H9 (cell line): ENCODE measurements at regions not wholly inside any gene's neighbourhood (a gene's known extent, or its start where the extent isn't known, plus 50 kb on each side); places are given as distances from the start of the nearest gene placed in this dataset.

Experiments
- DNase-seq: peaks from one replicate; pipeline ENCODE4 v3.0.0-alpha.2; 2017
- H2AFZ ChIP-seq: one replicate; pipeline ENCODE4 v1.6.1; 2013; ENCODE audit warnings: mild to moderate bottlenecking, low read length, control low read depth, moderate library complexity
- H2AK5ac ChIP-seq: 2 replicates; pipeline ENCODE4 v1.6.1; 2013; ENCODE audit warnings: low read length, control low read depth, mixed read lengths; ENCODE audit not compliant: insufficient read length
- H2BK120ac ChIP-seq: one replicate; pipeline ENCODE4 v1.6.1; 2013; ENCODE audit warnings: low read depth, mild to moderate bottlenecking, low read length, control low read depth, inconsistent platforms; ENCODE audit not compliant: poor library complexity, severe bottlenecking
- H2BK12ac ChIP-seq: 2 replicates; pipeline ENCODE4 v1.6.1; 2013; ENCODE audit warnings: low read length, control low read depth, mixed read lengths, low read depth; ENCODE audit not compliant: insufficient read length
- H2BK15ac ChIP-seq: 2 replicates; pipeline ENCODE4 v1.6.1; 2013; ENCODE audit warnings: low read depth, low read length, control low read depth
- H2BK20ac ChIP-seq: one replicate; pipeline ENCODE4 v1.6.1; 2013; ENCODE audit warnings: low read depth, mild to moderate bottlenecking, low read length, control low read depth, inconsistent platforms; ENCODE audit not compliant: poor library complexity, severe bottlenecking
- H2BK5ac ChIP-seq: 2 replicates; pipeline ENCODE4 v1.6.1; 2013; ENCODE audit warnings: low read length, control low read depth, mixed read lengths; ENCODE audit not compliant: insufficient read length
- H3K14ac ChIP-seq: 2 replicates; pipeline ENCODE4 v1.6.1; 2013; ENCODE audit warnings: low read length, control low read depth; ENCODE audit not compliant: insufficient read depth
- H3K18ac ChIP-seq: 2 replicates; pipeline ENCODE4 v1.6.1; 2013; ENCODE audit warnings: low read depth, mild to moderate bottlenecking, mixed read lengths, low read length, control low read depth; ENCODE audit not compliant: insufficient read length
- H3K23ac ChIP-seq: 2 replicates; pipeline ENCODE4 v1.6.1; 2013; ENCODE audit warnings: low read length, control low read depth, mixed read lengths, low read depth; ENCODE audit not compliant: insufficient read length
- H3K23me2 ChIP-seq: 2 replicates; pipeline ENCODE4 v1.6.1; 2013; ENCODE audit warnings: low read depth, mild to moderate bottlenecking, mixed read lengths, low read length, control low read depth; ENCODE audit not compliant: insufficient read length, poor library complexity, severe bottlenecking
- H3K27ac ChIP-seq: 2 replicates; pipeline ENCODE4 v1.5.1; 2013; ENCODE audit warnings: low read length, control low read depth, mixed read lengths, low read depth; ENCODE audit not compliant: insufficient read length
- H3K27me3 ChIP-seq: 2 replicates; pipeline ENCODE4 v1.6.1; 2013; ENCODE audit warnings: low read length, control low read depth, inconsistent platforms; ENCODE audit not compliant: insufficient read depth
- H3K4ac ChIP-seq: 2 replicates; pipeline ENCODE4 v1.6.1; 2013; ENCODE audit warnings: low read depth, mild to moderate bottlenecking, control low read depth, inconsistent platforms, low read length, moderate library complexity
- H3K4me1 ChIP-seq: 2 replicates; pipeline ENCODE4 v1.6.1; 2013; ENCODE audit warnings: low read length, control low read depth, inconsistent platforms; ENCODE audit not compliant: insufficient read depth
- H3K4me2 ChIP-seq: 2 replicates; pipeline ENCODE4 v1.6.1; 2013; ENCODE audit warnings: low read length, control low read depth, mixed read lengths; ENCODE audit not compliant: insufficient read length, insufficient read depth
- H3K56ac ChIP-seq: 2 replicates; pipeline ENCODE4 v1.6.1; 2013; ENCODE audit warnings: low read depth, mild to moderate bottlenecking, mixed read lengths, low read length, control low read depth; ENCODE audit not compliant: insufficient read length
- H3K79me1 ChIP-seq: 2 replicates; pipeline ENCODE4 v1.6.1; 2013; ENCODE audit warnings: low read depth, mild to moderate bottlenecking, moderate library complexity, low read length, control low read depth, inconsistent platforms; ENCODE audit not compliant: insufficient read depth, poor library complexity, severe bottlenecking
- H3K79me2 ChIP-seq: 2 replicates; pipeline ENCODE4 v1.6.1; 2013; ENCODE audit warnings: low read length, control low read depth, inconsistent platforms; ENCODE audit not compliant: insufficient read depth
- H3K9ac ChIP-seq: 2 replicates; pipeline ENCODE4 v1.6.1; 2013; ENCODE audit warnings: low read length, control low read depth, mixed read lengths; ENCODE audit not compliant: insufficient read length; ENCODE audit errors: extremely low read depth
- H3K9me3 ChIP-seq: one replicate; pipeline ENCODE4 v1.6.1; 2013; ENCODE audit warnings: low read depth, low read length, inconsistent platforms; ENCODE audit not compliant: control insufficient read depth
- H3T11ph ChIP-seq: one replicate; pipeline ENCODE4 v1.6.1; 2013; ENCODE audit warnings: mild to moderate bottlenecking, low read length, control low read depth, inconsistent platforms
- H4K20me1 ChIP-seq: one replicate; pipeline ENCODE4 v1.6.1; 2013; ENCODE audit not compliant: control insufficient read depth, insufficient read length, insufficient read depth
- H4K5ac ChIP-seq: 2 replicates; pipeline ENCODE4 v1.6.1; 2013; ENCODE audit warnings: low read depth, mild to moderate bottlenecking, mixed read lengths, low read length, control low read depth; ENCODE audit not compliant: insufficient read length
- H4K8ac ChIP-seq: replicated peaks from 2 replicates; pipeline ENCODE4 v1.6.1; 2013; ENCODE audit warnings: low read length, control low read depth, mixed read lengths, low read depth; ENCODE audit not compliant: insufficient read length
- H4K91ac ChIP-seq: 2 replicates; pipeline ENCODE4 v1.6.1; 2013; ENCODE audit warnings: low read depth, mild to moderate bottlenecking, moderate library complexity, mixed read lengths, low read length, control low read depth; ENCODE audit not compliant: insufficient read length
- H3K27ac Mint-ChIP-seq, 3 experiments: 2 replicates in 2 of 3; 3 replicates in 1 of 3; pipeline ENCODE4 v1.8.0; 2020 to 2021; ENCODE audit warnings: mixed read lengths in 3 of 3, mild to moderate bottlenecking in 1 of 3, moderate library complexity in 1 of 3
- H3K27me3 Mint-ChIP-seq: 2 replicates; pipeline ENCODE4 v1.8.0; 2021; ENCODE audit warnings: low read depth, mild to moderate bottlenecking, moderate library complexity, mixed read lengths
- H3K36me3 Mint-ChIP-seq, 3 experiments: 2 replicates in 2 of 3; 3 replicates in 1 of 3; pipeline ENCODE4 v1.8.0; 2020 to 2021; ENCODE audit warnings: low read depth in 3 of 3, mixed read lengths in 3 of 3; ENCODE audit not compliant: insufficient read depth in 1 of 3
- H3K4me1 Mint-ChIP-seq, 2 experiments: 2 replicates each; pipeline ENCODE4 v1.8.0; 2020; ENCODE audit warnings: mixed read lengths in 2 of 2
- H3K4me3 Mint-ChIP-seq, 2 experiments: 2 replicates in 1 of 2; 3 replicates in 1 of 2; pipeline ENCODE4 v1.8.0; 2020 to 2021; ENCODE audit warnings: mild to moderate bottlenecking in 2 of 2, mixed read lengths in 2 of 2, moderate library complexity in 1 of 2
- H3K9me3 Mint-ChIP-seq, 2 experiments: 2 replicates in 1 of 2; 3 replicates in 1 of 2; pipeline ENCODE4 v1.8.0; 2020; ENCODE audit warnings: mild to moderate bottlenecking in 2 of 2, mixed read lengths in 2 of 2, moderate library complexity in 1 of 2
- CTCF ChIP-seq: fragments of 200-600 bp; sonication (generic); conservative IDR thresholded peaks from 3 replicates; pipeline ENCODE4 v1.8.0; 2021; ENCODE audit warnings: antibody characterized with exemption, mild to moderate bottlenecking
- WGBS: extraction: QIAGEN DNeasy Blood & Tissue Kit; methylation state at CpG from one replicate; pipeline ENCODE4 v1.1.7; 2013; ENCODE audit warnings: missing lambda C conversion rate, low lambda C conversion rate, mixed read lengths; ENCODE audit not compliant: insufficient read length; ENCODE audit errors: extremely low coverage; 5-methylcytosine and 5-hydroxymethylcytosine counted together

- H4K91ac ChIP-seq = no peak overlapping the region
- no peak overlapping the region for H2BK120ac ChIP-seq
- H3T11ph ChIP-seq = no peak overlapping the region
- TF ChIP-seq CTCF = no peak
- Mint-ChIP-seq H3K36me3 (peaks cover 4 to 24% (median 14%) of the 10 kb centered on the region in 3 experiments), H3K27ac (no peak overlapping the region), H3K4me1 (peaks cover 10 to 13% of the 10 kb centered on the region in 2 experiments), H3K4me3 (no peak overlapping the region), H3K9me3 (peaks cover 24% of the 10 kb centered on the region in 2 experiments), H3K27me3 (peaks cover 1% of the 10 kb centered on the region; the same call in 1 of the 2 replicates)
- H3K4me1 ChIP-seq = peaks cover 3% of the 10 kb centered on the region; the same call in 1 of the 2 replicates
- H2BK12ac ChIP-seq = no peak overlapping the region
- no peak for DNase-seq
- no CpG with 5 or more reads among the region's 3 CpGs for WGBS
- H2AFZ ChIP-seq = no peak overlapping the region
- no peaks in the 10 kb centered on the region for H3K79me1 ChIP-seq
- no peaks in the 10 kb centered on the region for H3K79me2 ChIP-seq
- H3K27me3 ChIP-seq = no peaks in the 10 kb centered on the region
- H3K4ac ChIP-seq = no peak overlapping the region
- no peak overlapping the region for H4K5ac ChIP-seq
- H3K23me2 ChIP-seq = no peaks in the 10 kb centered on the region
- no peak overlapping the region for H4K8ac ChIP-seq
- no peak overlapping the region for H3K27ac ChIP-seq
- H2AK5ac ChIP-seq = no peak overlapping the region
- H4K20me1 ChIP-seq = no peaks in the 10 kb centered on the region
- no peaks in the 10 kb centered on the region for H3K9me3 ChIP-seq
- no peak overlapping the region for H2BK5ac ChIP-seq
- no peak overlapping the region for H3K4me2 ChIP-seq
- H2BK15ac ChIP-seq = no peak overlapping the region
- no peak overlapping the region for H3K9ac ChIP-seq
- H3K23ac ChIP-seq = no peak overlapping the region
- H2BK20ac ChIP-seq = no peak overlapping the region
- H3K18ac ChIP-seq = no peak overlapping the region
- H3K56ac ChIP-seq = no peak overlapping the region
- H3K14ac ChIP-seq = no peak overlapping the region
Measured at GRCh38 chr14:65975865-65976264, 510.3 kb upstream of the CCDC196 start.
